Trophoblast cell (in vitro differentiated cells and primary cell): ENCODE measurements at regions not wholly inside any gene's neighbourhood (a gene's known extent, or its start where the extent isn't known, plus 50 kb on each side); places are given as distances from the start of the nearest gene placed in this dataset.

Source experiments
- DNase-seq, 2 donors: peaks; one replicate each; pipeline ENCODE4 v3.0.0-alpha.2; 2016
- H2AFZ ChIP-seq: 2 replicates; pipeline ENCODE4 v1.6.1; 2013; ENCODE audit warnings: low read length, moderate library complexity, mild to moderate bottlenecking; ENCODE audit not compliant: insufficient read depth, poor library complexity
- H2AK5ac ChIP-seq: 2 replicates; pipeline ENCODE4 v1.6.1; 2013; ENCODE audit warnings: mild to moderate bottlenecking, low read length
- H2BK120ac ChIP-seq: 2 replicates; pipeline ENCODE4 v1.6.1; 2013; ENCODE audit warnings: low read length, mild to moderate bottlenecking, moderate library complexity; ENCODE audit not compliant: insufficient read depth, poor library complexity
- H2BK12ac ChIP-seq: 2 replicates; pipeline ENCODE4 v1.6.1; 2013; ENCODE audit warnings: mild to moderate bottlenecking, low read length, moderate library complexity
- H2BK5ac ChIP-seq: 2 replicates; pipeline ENCODE4 v1.6.1; 2013; ENCODE audit warnings: low read length, low read depth, moderate library complexity, mild to moderate bottlenecking; ENCODE audit not compliant: poor library complexity
- H3K14ac ChIP-seq: 2 replicates; pipeline ENCODE4 v1.6.1; 2013; ENCODE audit warnings: mild to moderate bottlenecking, low read length
- H3K18ac ChIP-seq: 2 replicates; pipeline ENCODE4 v1.6.1; 2013; ENCODE audit warnings: mild to moderate bottlenecking, low read length
- H3K23ac ChIP-seq: 2 replicates; pipeline ENCODE4 v1.6.1; 2013; ENCODE audit warnings: low read length
- H3K27ac ChIP-seq: 2 replicates; pipeline ENCODE4 v1.5.1; 2013; ENCODE audit warnings: low read depth, mild to moderate bottlenecking, inconsistent platforms, low read length, moderate library complexity
- H3K27me3 ChIP-seq: 2 replicates; pipeline ENCODE4 v1.6.1; 2013; ENCODE audit warnings: inconsistent platforms, mild to moderate bottlenecking, low read length, moderate library complexity; ENCODE audit not compliant: insufficient read depth
- H3K36me3 ChIP-seq, 2 experiments: 1 replicate in 1 of 2; 2 replicates in 1 of 2; pipeline ENCODE4 v1.6.1; 2013; ENCODE audit warnings: low read length in 2 of 2, mild to moderate bottlenecking in 2 of 2, moderate library complexity in 1 of 2; ENCODE audit not compliant: insufficient read depth in 2 of 2, control insufficient read depth in 1 of 2
- H3K4ac ChIP-seq: 2 replicates; pipeline ENCODE4 v1.6.1; 2013; ENCODE audit warnings: low read depth, mild to moderate bottlenecking, low read length, moderate library complexity
- H3K4me1 ChIP-seq, 2 experiments: 1 replicate in 1 of 2; 2 replicates in 1 of 2; pipeline ENCODE4 v1.6.1; 2013; ENCODE audit warnings: low read length in 2 of 2, mild to moderate bottlenecking in 2 of 2, moderate library complexity in 1 of 2; ENCODE audit not compliant: insufficient read depth in 2 of 2, control insufficient read depth in 1 of 2
- H3K4me2 ChIP-seq: 2 replicates; pipeline ENCODE4 v1.6.1; 2013; ENCODE audit warnings: inconsistent platforms, mild to moderate bottlenecking, low read length, moderate library complexity
- H3K4me3 ChIP-seq: 2 replicates; pipeline ENCODE4 v1.5.1; 2013; ENCODE audit warnings: mild to moderate bottlenecking, low read depth, low read length, inconsistent platforms
- H3K79me1 ChIP-seq: one replicate; pipeline ENCODE4 v1.6.1; 2013; ENCODE audit warnings: low read length
- H3K79me2 ChIP-seq: 2 replicates; pipeline ENCODE4 v1.6.1; 2013; ENCODE audit warnings: low read length, mild to moderate bottlenecking; ENCODE audit not compliant: control insufficient read depth, insufficient read depth, poor library complexity
- H3K9ac ChIP-seq: 2 replicates; pipeline ENCODE4 v1.6.1; 2013; ENCODE audit warnings: mild to moderate bottlenecking, low read length
- H3K9me3 ChIP-seq: 2 replicates; pipeline ENCODE4 v1.6.1; 2013; ENCODE audit warnings: low read depth, mild to moderate bottlenecking, control low read depth, inconsistent platforms, low read length; ENCODE audit not compliant: insufficient read depth
- H4K12ac ChIP-seq: 2 replicates; pipeline ENCODE4 v1.6.1; 2013; ENCODE audit warnings: low read depth, mild to moderate bottlenecking, low read length, moderate library complexity
- H4K8ac ChIP-seq: 2 replicates; pipeline ENCODE4 v1.6.1; 2013; ENCODE audit warnings: low read depth, mild to moderate bottlenecking, low read length, moderate library complexity
- H4K91ac ChIP-seq: one replicate; pipeline ENCODE4 v1.6.1; 2013; ENCODE audit warnings: low read depth, mild to moderate bottlenecking, low read length, moderate library complexity
- WGBS: extraction: QIAGEN DNeasy Blood & Tissue Kit; methylation state at CpG from one replicate; pipeline ENCODE4 v1.1.7; 2013; ENCODE audit warnings: missing lambda C conversion rate; ENCODE audit not compliant: insufficient read length, insufficient coverage; ENCODE audit errors: extremely low coverage; 5-methylcytosine and 5-hydroxymethylcytosine counted together

GRCh38 chr14:101635749-101636560 lies 74.7 kb downstream of the DIO3 start:
- Histone ChIP-seq H3K14ac (no peak overlapping the region), H2AK5ac (no peak overlapping the region), H3K27ac (no peak overlapping the region), H3K79me1 (no peaks in the 10 kb centered on the region), H2BK12ac (no peak overlapping the region), H3K36me3 (no peaks in the 10 kb centered on the region), H2BK120ac (no peak overlapping the region), H3K9ac (no peak overlapping the region), H3K4me1 (no peaks in the 10 kb centered on the region), H3K18ac (no peak overlapping the region), H3K27me3 (no peaks in the 10 kb centered on the region), H4K8ac (no peak overlapping the region), H3K23ac (no peak overlapping the region), H4K91ac (no peak overlapping the region), H2BK5ac (no peak overlapping the region), H3K4ac (no peak overlapping the region), H3K4me2 (no peak overlapping the region), H3K4me3 (no peak overlapping the region), H3K9me3 (no peaks in the 10 kb centered on the region), H2AFZ (no peak overlapping the region), H3K79me2 (no peaks in the 10 kb centered on the region), H4K12ac (no peak overlapping the region)
- DNase-seq = no peak
- no CpG with 5 or more reads among the region's 18 CpGs for WGBS

DNA sequence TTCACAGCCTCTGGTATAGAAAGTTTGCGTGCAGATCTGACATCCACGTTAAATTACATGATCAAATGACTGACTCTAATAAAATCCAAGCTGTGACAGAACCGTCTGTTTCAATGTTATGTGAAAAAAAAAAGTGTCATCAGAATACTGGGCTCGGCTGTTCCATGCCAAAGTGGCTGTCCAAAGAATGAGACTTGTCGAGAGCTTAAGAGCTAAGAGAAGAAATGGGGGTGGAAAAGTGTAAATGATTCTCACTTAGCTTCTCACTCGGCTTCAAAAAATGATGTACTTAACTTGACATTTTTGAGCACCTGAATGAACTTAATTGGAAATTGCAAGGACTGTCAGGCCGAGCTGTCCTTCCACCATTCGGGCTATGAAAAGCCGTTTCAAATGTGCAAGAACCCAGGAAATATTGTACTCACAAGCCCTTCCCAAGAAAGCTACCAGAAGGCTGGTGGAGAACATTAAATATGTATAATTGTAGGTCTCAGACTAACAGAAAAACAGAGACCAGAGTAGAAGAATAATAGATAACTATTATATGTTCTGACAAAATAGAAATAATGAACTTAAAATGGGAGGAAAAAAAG lies 78.0 kb downstream of the DIO3 start:
- no peak overlapping the region for H3K4ac ChIP-seq
- H3K79me2 ChIP-seq = no peaks in the 10 kb centered on the region
- no peak overlapping the region for H3K4me2 ChIP-seq
- no peak overlapping the region for H3K9ac ChIP-seq
- H3K14ac ChIP-seq = no peak overlapping the region
- H4K8ac ChIP-seq = no peak overlapping the region
- no peak overlapping the region for H2BK5ac ChIP-seq
- no peak overlapping the region for H2BK12ac ChIP-seq
- H3K36me3 ChIP-seq = no peaks in the 10 kb centered on the region
- no peak overlapping the region for H4K91ac ChIP-seq
- no peaks in the 10 kb centered on the region for H3K79me1 ChIP-seq
- no peak overlapping the region for H3K18ac ChIP-seq
- H2BK120ac ChIP-seq = no peak overlapping the region
- H3K27ac ChIP-seq = no peak overlapping the region
- no peak overlapping the region for H4K12ac ChIP-seq
- H3K9me3 ChIP-seq = no peaks in the 10 kb centered on the region
- no peak overlapping the region for H2AFZ ChIP-seq
- H3K4me1 ChIP-seq = no peaks in the 10 kb centered on the region
- no CpG with 5 or more reads among the region's 9 CpGs for WGBS
- H3K23ac ChIP-seq = no peak overlapping the region
- DNase-seq = no peak
- no peak overlapping the region for H3K4me3 ChIP-seq
- H3K27me3 ChIP-seq = no peaks in the 10 kb centered on the region
- no peak overlapping the region for H2AK5ac ChIP-seq

- Histone ChIP-seq H3K27me3 (no peaks in the 10 kb centered on the region), H3K9ac (no peak overlapping the region), H3K4me2 (no peak overlapping the region)
Measured at GRCh38 chr14:101643651-101644050, 82.4 kb downstream of the DIO3 start.

GRCh38 chr14:101654051-101654450 lies 92.8 kb downstream of the DIO3 start:
- Histone ChIP-seq H3K36me3 (no peaks in the 10 kb centered on the region), H3K79me1 (no peaks in the 10 kb centered on the region), H2BK120ac (no peak overlapping the region), H2BK12ac (no peak overlapping the region), H3K4me1 (no peaks in the 10 kb centered on the region), H2AK5ac (no peak overlapping the region), H3K4ac (no peak overlapping the region), H3K14ac (no peak overlapping the region), H3K4me2 (no peak overlapping the region), H4K91ac (no peak overlapping the region), H3K27ac (no peak overlapping the region), H3K9me3 (no peaks in the 10 kb centered on the region), H2AFZ (no peak overlapping the region), H4K8ac (no peak overlapping the region), H3K27me3 (no peaks in the 10 kb centered on the region), H3K79me2 (no peaks in the 10 kb centered on the region), H3K18ac (no peak overlapping the region), H3K4me3 (no peak overlapping the region), H2BK5ac (no peak overlapping the region), H3K23ac (peak overlapping the region; percentile 7), H3K9ac (no peak overlapping the region), H4K12ac (no peak overlapping the region)
- WGBS = no CpG with 5 or more reads among the region's 2 CpGs
- no peak for DNase-seq

More at GRCh38 chr14:101643651-101644050, 82.4 kb downstream of the DIO3 start:
- Histone ChIP-seq H4K12ac (no peak overlapping the region), H3K4me1 (no peaks in the 10 kb centered on the region), H4K91ac (no peak overlapping the region), H3K4me3 (no peak overlapping the region), H3K18ac (no peak overlapping the region), H3K79me2 (no peaks in the 10 kb centered on the region), H3K4ac (no peak overlapping the region), H2AK5ac (no peak overlapping the region), H3K14ac (no peak overlapping the region), H3K9me3 (no peaks in the 10 kb centered on the region), H3K27ac (no peak overlapping the region), H4K8ac (no peak overlapping the region), H3K79me1 (no peaks in the 10 kb centered on the region), H2BK5ac (no peak overlapping the region), H2AFZ (no peak overlapping the region), H2BK120ac (no peak overlapping the region), H3K36me3 (no peaks in the 10 kb centered on the region), H2BK12ac (no peak overlapping the region), H3K23ac (no peak overlapping the region)
- WGBS = 100% methylated on average over 4 of the region's 6 CpGs
- DNase-seq = no peak
